CD14-positive monocyte (primary cell): ENCODE measurements at regions not wholly inside any gene's neighbourhood (a gene's known extent, or its start where the extent isn't known, plus 50 kb on each side); places are given as distances from the start of the nearest gene placed in this dataset.

Experiments
- DNase-seq, 3 donors: peaks; one replicate each; pipeline ENCODE4 v3.0.0-alpha.2; 2011 to 2022
- H2AFZ ChIP-seq: 2 replicates; pipeline ENCODE4 v1.6.0; 2012; ENCODE audit warnings: mild to moderate bottlenecking, low read depth, low read length, inconsistent platforms; ENCODE audit not compliant: insufficient read depth, poor library complexity, severe bottlenecking
- H3K27ac ChIP-seq, 2 donors: 1 replicate in 1 of 2; 2 replicates in 1 of 2; pipeline ENCODE4 v1.5.1; 2012 to 2013; ENCODE audit warnings: low read length in 2 of 2, control low read depth in 1 of 2, inconsistent platforms in 1 of 2, low read depth in 1 of 2, mild to moderate bottlenecking in 1 of 2
- H3K27me3 ChIP-seq, 2 donors: one replicate each; pipeline versions ENCODE4 v1.6.0 to v1.6.1; 2011 to 2013; ENCODE audit warnings: low read length in 2 of 2; ENCODE audit not compliant: control insufficient read depth in 2 of 2, insufficient read depth in 2 of 2
- H3K36me3 ChIP-seq, 2 donors: replicated peaks in 1 of 2; 1 replicate in 1 of 2; 2 replicates in 1 of 2; pipeline versions ENCODE4 v1.5.1 to v1.6.1; 2012 to 2013; ENCODE audit warnings: low read length in 2 of 2, control low read depth in 1 of 2, inconsistent platforms in 1 of 2, mild to moderate bottlenecking in 1 of 2; ENCODE audit not compliant: insufficient read depth in 2 of 2, control insufficient read depth in 1 of 2
- H3K4me1 ChIP-seq, 2 donors: 1 replicate in 1 of 2; 2 replicates in 1 of 2; pipeline versions ENCODE4 v1.5.1 to v1.6.1; 2012 to 2013; ENCODE audit warnings: low read length in 2 of 2, control low read depth in 1 of 2, inconsistent platforms in 1 of 2, mild to moderate bottlenecking in 1 of 2, moderate library complexity in 1 of 2; ENCODE audit not compliant: insufficient read depth in 2 of 2, control insufficient read depth in 1 of 2
- H3K4me2 ChIP-seq: replicated peaks from 2 replicates; pipeline ENCODE3; 2012; ENCODE audit warnings: low read length, moderate library complexity, mild to moderate bottlenecking; ENCODE audit not compliant: poor library complexity, severe bottlenecking; ENCODE audit errors: extremely low read depth
- H3K4me3 ChIP-seq, 3 experiments: fragments of 200-600 bp in 1 of 3; sonication (generic) in 1 of 3; replicated peaks in 1 of 3; 1 replicate in 2 of 3; 2 replicates in 1 of 3; pipeline ENCODE4 v1.5.1; 2011 to 2013; ENCODE audit warnings: low read length in 3 of 3, mild to moderate bottlenecking in 3 of 3, control low read depth in 2 of 3, low read depth in 2 of 3, inconsistent platforms in 1 of 3, moderate library complexity in 1 of 3
- H3K79me2 ChIP-seq: 2 replicates; pipeline ENCODE4 v1.6.0; 2012; ENCODE audit warnings: mild to moderate bottlenecking, control low read depth, inconsistent platforms, low read length, moderate library complexity; ENCODE audit not compliant: insufficient read depth
- H3K9ac ChIP-seq: 2 replicates; pipeline ENCODE4 v1.6.0; 2017; ENCODE audit warnings: low read length, mild to moderate bottlenecking; ENCODE audit not compliant: insufficient read depth, poor library complexity, severe bottlenecking
- H3K9me3 ChIP-seq, 2 donors: replicated peaks in 1 of 2; 1 replicate in 1 of 2; 2 replicates in 1 of 2; pipeline versions ENCODE4 v1.5.1 to v1.6.1; 2012 to 2013; ENCODE audit warnings: low read length in 2 of 2, control low read depth in 1 of 2; ENCODE audit not compliant: control insufficient read depth in 1 of 2, insufficient read depth in 1 of 2
- H4K20me1 ChIP-seq: 2 replicates; pipeline ENCODE4 v1.6.0; 2012; ENCODE audit warnings: mild to moderate bottlenecking, low read length, control low read depth, moderate library complexity; ENCODE audit not compliant: insufficient read depth
- H3K27ac Mint-ChIP-seq, 7 donors: one replicate each; pipeline ENCODE4 v1.8.0; 2020; ENCODE audit warnings: mild to moderate bottlenecking in 7 of 7, mixed read lengths in 7 of 7, moderate library complexity in 6 of 7, inconsistent platforms in 2 of 7
- H3K27me3 Mint-ChIP-seq, 3 donors: one replicate each; pipeline ENCODE4 v1.8.0; 2021 to 2022; ENCODE audit warnings: low read depth in 3 of 3, mild to moderate bottlenecking in 3 of 3, mixed read lengths in 3 of 3, moderate library complexity in 3 of 3, inconsistent platforms in 1 of 3
- H3K36me3 Mint-ChIP-seq, 2 donors: one replicate each; pipeline ENCODE4 v1.8.0; 2020; ENCODE audit warnings: mixed read lengths in 2 of 2, inconsistent platforms in 1 of 2, mild to moderate bottlenecking in 1 of 2
- H3K4me1 Mint-ChIP-seq: one replicate; pipeline ENCODE4 v1.8.0; 2020; ENCODE audit warnings: mild to moderate bottlenecking, mixed read lengths
- H3K4me3 Mint-ChIP-seq, 2 donors: one replicate each; pipeline ENCODE4 v1.8.0; 2020; ENCODE audit warnings: mild to moderate bottlenecking in 2 of 2, mixed read lengths in 2 of 2, moderate library complexity in 1 of 2
- H3K9me3 Mint-ChIP-seq, 7 donors: one replicate each; pipeline ENCODE4 v1.8.0; 2020 to 2022; ENCODE audit warnings: mixed read lengths in 7 of 7, mild to moderate bottlenecking in 6 of 7, moderate library complexity in 6 of 7, inconsistent platforms in 2 of 7
- CTCF ChIP-seq: fragments of 200-600 bp; IDR thresholded peaks from one replicate; pipeline ENCODE4 v1.8.0; 2022; ENCODE audit warnings: antibody characterized with exemption, mild to moderate bottlenecking
- WGBS: methylation state at CpG from one replicate; pipeline ENCODE4 v1.1.5; 2013; ENCODE audit warnings: missing lambda C conversion rate; ENCODE audit not compliant: insufficient coverage; 5-methylcytosine and 5-hydroxymethylcytosine counted together
- intact Hi-C, 2 donors: fragments of 100-400 bp; cut with micrococcal nuclease; formaldehyde crosslinking; loops; one replicate each; pipeline versions ENCODE4 v1.15.0 to v1.15.1; 2023

- no peaks in the 10 kb centered on the region for H3K4me1 ChIP-seq
- no peaks in the 10 kb centered on the region for H3K27me3 ChIP-seq
- H3K9me3 ChIP-seq: no peaks in the 10 kb centered on the region
- H3K4me1 Mint-ChIP-seq: no peaks in the 10 kb centered on the region
- H3K4me3 Mint-ChIP-seq: no peak overlapping the region
- WGBS: no CpG with 5 or more reads among the region's 3 CpGs
- no peak overlapping the region for H3K9ac ChIP-seq
- no peak for DNase-seq
- no peak for TF ChIP-seq CTCF
- H3K9me3 Mint-ChIP-seq: peaks cover 0 to 4% (median 0%) of the 10 kb centered on the region in 7 donors
- no peaks in the 10 kb centered on the region for H3K36me3 ChIP-seq
- no peaks in the 10 kb centered on the region for H4K20me1 ChIP-seq
- intact Hi-C loops: no loop called here
- no peaks in the 10 kb centered on the region for H3K27me3 Mint-ChIP-seq
- no peak overlapping the region for H3K4me2 ChIP-seq
- H3K4me3 ChIP-seq: no peak overlapping the region
- H3K79me2 ChIP-seq: no peaks in the 10 kb centered on the region
- H3K27ac ChIP-seq: no peak overlapping the region
- no peak overlapping the region for H3K27ac Mint-ChIP-seq
- no peak overlapping the region for H2AFZ ChIP-seq
- no peaks in the 10 kb centered on the region for H3K36me3 Mint-ChIP-seq
These were observed 137.3 kb upstream of the CLNK start for GRCh38 chr4:10821826-10822225.

- Histone ChIP-seq H2AFZ (no peak overlapping the region), H3K9me3 (no peaks in the 10 kb centered on the region), H3K36me3 (no peaks in the 10 kb centered on the region), H3K4me3 (no peak overlapping the region), H3K9ac (no peak overlapping the region), H3K27me3 (no peaks in the 10 kb centered on the region), H3K4me1 (no peaks in the 10 kb centered on the region), H4K20me1 (no peaks in the 10 kb centered on the region), H3K27ac (no peak overlapping the region), H3K79me2 (no peaks in the 10 kb centered on the region), H3K4me2 (no peak overlapping the region)
- intact Hi-C loops: no loop called here
- DNase-seq: no peak
- WGBS: 97% methylated on average over 5 of the region's 8 CpGs
- TF ChIP-seq CTCF: no peak
- no peaks in the 10 kb centered on the region for H3K4me1 Mint-ChIP-seq
- no peak overlapping the region for H3K4me3 Mint-ChIP-seq
- no peaks in the 10 kb centered on the region for H3K36me3 Mint-ChIP-seq
- H3K27me3 Mint-ChIP-seq: peaks cover 0 to under 1% (median 0%) of the 10 kb centered on the region in 3 donors
- no peak overlapping the region for H3K27ac Mint-ChIP-seq
- peaks cover 0 to 10% (median 2%) of the 10 kb centered on the region in 7 donors for H3K9me3 Mint-ChIP-seq
These were observed 132.0 kb upstream of the CLNK start for GRCh38 chr4:10816571-10816970.
